H1 (cell line): ENCODE measurements at regions not wholly inside any gene's neighbourhood (a gene's known extent, or its start where the extent isn't known, plus 50 kb on each side); places are given as distances from the start of the nearest gene placed in this dataset.
A peak's percentile ranks its signal among the peaks of the same experiment; 100 is the strongest.

Source experiments
- ATF3 ChIP-seq: IDR thresholded peaks from 2 replicates; pipeline ENCODE4 v1.6.1; 2011; ENCODE audit warnings: low read depth, mild to moderate bottlenecking, low read length; ENCODE audit not compliant: insufficient read depth
- BCL11A ChIP-seq, 2 experiments: IDR thresholded peaks; one replicate each; pipeline ENCODE4 v1.6.1; 2011; ENCODE audit warnings: low read depth in 2 of 2, low read length in 2 of 2, mild to moderate bottlenecking in 2 of 2
- CTCF ChIP-seq, 3 experiments: IDR thresholded peaks; 1 replicate in 2 of 3; 2 replicates in 1 of 3; pipeline versions ENCODE4 v1.5.1 to v1.6.1; 2011; ENCODE audit warnings: low read length in 3 of 3, mild to moderate bottlenecking in 3 of 3, inconsistent platforms in 2 of 3, low read depth in 1 of 3, moderate library complexity in 1 of 3; ENCODE audit not compliant: insufficient read depth in 1 of 3; ENCODE audit errors: control extremely low read depth in 1 of 3
- EP300 ChIP-seq, 2 experiments: IDR thresholded peaks; 1 replicate in 1 of 2; 2 replicates in 1 of 2; pipeline ENCODE4 v1.6.1; 2011 to 2012; ENCODE audit warnings: low read depth in 2 of 2, low read length in 2 of 2, mild to moderate bottlenecking in 2 of 2, borderline replicate concordance in 1 of 2, inconsistent platforms in 1 of 2, moderate library complexity in 1 of 2
- EZH2 ChIP-seq: fragments of 200-600 bp; sonication (generic); IDR thresholded peaks from 2 replicates; pipeline ENCODE4 v1.7.1; 2012; ENCODE audit warnings: low read depth, mild to moderate bottlenecking, moderate library complexity, low read length, inconsistent platforms; ENCODE audit not compliant: severe bottlenecking
- JUND ChIP-seq: IDR thresholded peaks from 2 replicates; pipeline ENCODE4 v1.6.1; 2011; ENCODE audit warnings: mild to moderate bottlenecking, improper control_type of control experiment, low read length
- POU5F1 ChIP-seq: IDR thresholded peaks from 2 replicates; pipeline ENCODE4 v1.6.1; 2011; ENCODE audit warnings: low read depth, mild to moderate bottlenecking, low read length, moderate library complexity
- RAD21 ChIP-seq, 2 experiments: IDR thresholded peaks in 1 of 2; conservative IDR thresholded peaks in 1 of 2; 2 replicates each; pipeline ENCODE4 v1.6.1; 2011; ENCODE audit warnings: low read depth in 2 of 2, low read length in 2 of 2, improper control_type of control experiment in 1 of 2, inconsistent platforms in 1 of 2, mild to moderate bottlenecking in 1 of 2, moderate library complexity in 1 of 2
- RNF2 ChIP-seq: fragments of 200-900, 300-1000 bp; sonication (generic); IDR thresholded peaks from 2 replicates; pipeline ENCODE4 v1.7.1; 2016; ENCODE audit warnings: borderline replicate concordance, low read depth, mild to moderate bottlenecking, antibody characterized with exemption, low read length; ENCODE audit not compliant: poor library complexity, severe bottlenecking; ENCODE audit errors: missing control alignments
- SIN3A ChIP-seq, 2 experiments: IDR thresholded peaks in 1 of 2; conservative IDR thresholded peaks in 1 of 2; 2 replicates each; pipeline ENCODE4 v1.6.1; 2011 to 2012; ENCODE audit warnings: low read length in 2 of 2, improper control_type of control experiment in 1 of 2, low read depth in 1 of 2, mild to moderate bottlenecking in 1 of 2
- SP4 ChIP-seq: IDR thresholded peaks from 2 replicates; pipeline ENCODE4 v1.6.1; 2012; ENCODE audit warnings: low read length, inconsistent platforms
- TAF1 ChIP-seq: IDR thresholded peaks from 2 replicates; pipeline ENCODE4 v1.6.1; 2011; ENCODE audit warnings: mild to moderate bottlenecking, low read depth, low read length
- YY1 ChIP-seq: IDR thresholded peaks from 2 replicates; pipeline ENCODE4 v1.6.1; 2011; ENCODE audit warnings: low read depth, mild to moderate bottlenecking, low read length

- TF ChIP-seq EZH2, result no peak
- TF ChIP-seq CTCF (IDR thresholded peaks at IDR 0.05; ENCODE audit: control extremely low read depth in 1 of 3, insufficient read depth in 1 of 3, low read depth in 1 of 3, low read length in 3 of 3), result no peak
- TF ChIP-seq BCL11A (IDR thresholded peaks at IDR 0.05; ENCODE audit: low read depth in 2 of 2, low read length in 2 of 2), result no peak
- TF ChIP-seq RAD21 (IDR thresholded peaks at IDR 0.05 in 1 of 2, conservative IDR thresholded peaks at IDR 0.05 in 1 of 2; ENCODE audit: low read depth in 2 of 2, low read length in 2 of 2), result peak in 1 of 2 experiments; percentile 9; a peak in 1 of 4 replicates
- TF ChIP-seq JUND, result no peak
- TF ChIP-seq SIN3A (conservative IDR thresholded peaks at IDR 0.05 in 1 of 2, IDR thresholded peaks at IDR 0.05 in 1 of 2; ENCODE audit: low read depth in 1 of 2, low read length in 2 of 2), result no peak
- TF ChIP-seq ATF3, result no peak
- TF ChIP-seq SP4, result no peak
- no peak for TF ChIP-seq POU5F1
- TF ChIP-seq YY1, result no peak
- TF ChIP-seq TAF1, result no peak
- no peak for TF ChIP-seq EP300 (IDR thresholded peaks at IDR 0.05; ENCODE audit: borderline replicate concordance in 1 of 2, low read depth in 2 of 2, low read length in 2 of 2)
- no peak for TF ChIP-seq RNF2
Observed at GRCh38 chr16:75811020-75811634, 84.8 kb upstream of the CPHXL start.
